ENCODE measurements at regions not wholly inside any gene's neighbourhood (a gene's known extent, or its start where the extent isn't known, plus 50 kb on each side); places are given as distances from the start of the nearest gene placed in this dataset.

DNA sequence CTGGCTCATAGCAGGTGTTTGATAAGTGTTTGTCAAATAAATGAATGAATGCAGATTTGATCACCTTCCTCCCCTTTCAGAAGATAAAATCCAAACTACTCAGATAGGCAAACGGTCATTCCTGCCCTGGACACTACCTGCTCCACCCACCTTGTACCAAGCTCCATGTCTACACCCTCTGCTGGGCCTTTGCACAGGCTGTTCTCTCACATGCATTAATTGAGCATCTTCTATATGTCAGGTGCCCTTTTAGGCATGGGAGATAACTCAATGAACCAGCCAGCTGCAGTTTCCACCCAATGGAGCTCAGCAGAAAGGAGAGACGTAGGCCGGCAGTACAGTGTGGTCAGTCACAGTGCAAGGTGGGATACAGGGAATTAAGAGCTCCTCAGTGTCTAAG, 102.3 kb upstream of the CPEB4 start:
- DNase-seq = no peak

DNA sequence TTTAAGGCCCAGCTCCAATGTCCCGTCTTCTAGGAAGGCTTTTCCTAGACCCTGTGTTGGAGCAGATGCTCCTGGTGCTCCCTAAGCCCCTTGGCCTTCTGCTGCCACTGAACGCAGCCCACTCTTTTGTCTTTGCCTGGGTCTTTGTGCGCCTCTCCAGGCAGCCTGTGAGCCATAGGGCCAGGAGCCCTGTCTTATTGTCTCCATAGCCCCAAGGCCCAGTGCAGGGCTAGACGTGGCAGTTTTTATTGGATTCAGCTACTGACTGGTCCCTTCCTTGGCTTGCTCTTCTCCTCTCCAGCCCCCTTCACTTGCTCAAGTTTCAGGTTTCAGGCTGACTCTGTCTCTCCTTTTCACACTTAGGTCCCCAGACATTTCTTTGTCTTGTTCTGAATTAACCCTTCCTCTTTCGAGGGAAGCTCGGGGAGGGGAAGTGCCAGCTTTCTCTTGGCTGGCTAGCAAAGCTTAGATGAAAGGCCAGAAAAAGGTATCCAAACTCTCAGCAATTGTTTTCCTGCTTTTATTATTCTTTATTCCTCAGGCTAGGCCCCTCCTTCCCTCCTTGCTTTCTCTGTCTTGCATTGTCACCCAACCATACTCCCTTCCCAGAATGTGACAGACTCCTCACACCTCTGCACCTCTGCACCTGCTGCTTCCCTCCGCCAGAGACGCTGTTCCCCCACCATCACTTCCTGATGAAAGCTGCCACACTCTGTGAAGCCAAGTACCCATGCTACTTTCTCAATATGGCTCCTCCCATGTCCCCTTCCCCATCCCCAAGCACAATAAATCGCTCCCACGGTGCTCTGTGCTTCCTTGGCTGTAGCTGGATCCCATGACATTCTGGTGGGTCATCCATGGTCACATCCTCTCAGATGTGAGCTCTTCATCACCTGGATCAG, 101.6 kb upstream of the CPEB4 start:
- DNase-seq = no peak

DNA sequence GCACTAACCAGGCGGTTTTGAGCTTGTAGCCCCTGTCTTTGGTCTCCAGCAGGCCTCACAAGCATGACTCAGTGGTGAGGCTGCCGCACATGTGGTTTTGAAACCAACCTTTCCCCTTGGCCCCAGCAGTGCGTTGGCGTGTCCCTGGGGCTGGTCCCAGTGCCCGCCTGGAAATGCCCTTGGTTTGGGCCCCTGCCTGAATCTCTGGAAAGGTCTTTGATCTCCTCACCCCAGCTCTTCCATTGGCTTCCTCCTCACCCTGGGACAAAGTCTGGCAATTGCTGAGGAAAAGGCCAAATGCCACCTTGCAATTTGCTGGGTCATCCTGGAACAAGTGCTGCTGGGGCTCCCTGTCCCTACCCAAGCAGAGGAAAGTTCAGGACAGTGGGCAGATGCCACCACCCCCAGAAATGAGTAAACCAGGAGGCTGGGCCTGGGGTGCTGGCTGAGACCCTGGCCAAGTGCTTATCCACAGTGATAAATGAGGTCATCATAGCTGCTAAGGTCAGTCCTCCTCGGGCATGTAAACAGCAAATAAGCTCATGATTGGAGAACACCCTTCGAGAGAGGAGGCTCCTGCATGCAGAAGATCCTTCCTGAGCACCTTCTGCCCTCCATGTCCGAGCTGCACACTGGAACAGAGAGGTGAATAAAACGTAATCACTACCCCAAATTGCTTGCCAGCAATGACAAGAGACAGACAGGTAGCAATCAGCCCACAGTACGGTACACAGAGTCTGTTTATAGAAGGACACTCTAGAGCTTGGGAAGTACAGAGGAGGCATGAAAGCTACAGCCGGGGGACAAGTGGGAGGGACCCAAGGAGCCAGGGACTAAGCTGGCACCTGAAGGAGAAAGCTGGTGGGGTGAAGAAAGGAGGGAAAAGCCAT, 98.9 kb upstream of the CPEB4 start:
- no peak for DNase-seq

DNA sequence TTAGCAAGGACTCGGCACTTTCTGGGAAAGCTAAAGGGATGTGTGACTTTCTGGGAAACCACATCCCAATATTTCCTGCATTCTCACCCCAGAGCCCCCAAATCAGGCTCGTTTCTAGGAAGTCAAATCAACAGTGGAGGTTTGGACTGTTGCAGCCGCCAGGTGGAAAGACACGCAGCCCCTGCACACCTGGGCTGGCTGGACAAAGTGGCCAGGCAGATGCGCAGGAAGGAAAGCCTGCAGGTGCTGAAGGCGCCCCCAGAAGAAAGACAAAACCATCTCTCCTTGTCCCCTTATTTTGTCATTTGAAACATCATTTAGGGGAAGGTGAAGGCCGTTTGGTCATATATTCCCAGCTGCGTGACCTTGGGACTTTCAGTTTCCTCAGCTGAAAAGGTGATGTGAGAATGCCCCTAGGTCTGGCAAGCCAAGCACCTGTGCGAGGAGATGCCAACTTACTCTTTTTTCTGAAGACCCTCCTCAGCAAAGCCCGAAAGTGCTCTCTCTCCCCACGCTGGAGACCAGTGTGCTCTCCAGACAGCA, 97.9 kb upstream of the CPEB4 start:
- DNase-seq = no peak

DNA sequence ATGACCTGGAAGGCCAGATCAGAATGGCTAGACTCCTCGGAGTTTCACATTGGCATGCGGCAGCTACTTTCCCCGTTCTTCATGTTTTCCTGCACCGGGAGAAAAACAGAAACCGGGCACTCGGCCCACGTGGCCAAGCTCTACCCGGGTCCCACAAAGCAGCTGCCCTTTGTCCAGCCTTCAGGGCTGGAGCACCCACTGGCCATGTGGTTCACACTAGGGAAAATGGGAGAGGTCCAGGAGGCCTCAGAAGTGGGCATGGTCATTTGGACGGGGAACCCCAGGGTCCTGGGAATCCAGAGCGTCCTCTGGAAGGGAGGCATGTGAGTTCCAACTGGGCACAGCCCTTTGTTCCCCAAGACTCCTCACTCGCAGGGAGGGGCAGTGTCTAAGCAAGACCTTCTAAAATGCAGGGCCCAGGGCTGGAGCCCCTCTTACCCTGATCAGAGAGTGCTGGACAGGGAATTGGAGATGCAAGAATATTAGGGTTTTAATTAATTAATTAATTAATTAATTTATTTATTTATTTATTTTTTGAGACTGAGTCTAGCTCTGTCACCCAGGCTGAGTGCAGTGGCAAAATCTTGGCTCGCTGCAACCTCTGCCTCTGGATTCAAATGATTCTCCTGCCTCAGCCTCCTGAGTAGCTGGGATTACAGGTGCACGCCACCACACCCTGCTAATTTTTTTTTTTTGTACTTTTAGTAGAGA, 97.2 kb upstream of the CPEB4 start:
- no peak for DNase-seq

DNA sequence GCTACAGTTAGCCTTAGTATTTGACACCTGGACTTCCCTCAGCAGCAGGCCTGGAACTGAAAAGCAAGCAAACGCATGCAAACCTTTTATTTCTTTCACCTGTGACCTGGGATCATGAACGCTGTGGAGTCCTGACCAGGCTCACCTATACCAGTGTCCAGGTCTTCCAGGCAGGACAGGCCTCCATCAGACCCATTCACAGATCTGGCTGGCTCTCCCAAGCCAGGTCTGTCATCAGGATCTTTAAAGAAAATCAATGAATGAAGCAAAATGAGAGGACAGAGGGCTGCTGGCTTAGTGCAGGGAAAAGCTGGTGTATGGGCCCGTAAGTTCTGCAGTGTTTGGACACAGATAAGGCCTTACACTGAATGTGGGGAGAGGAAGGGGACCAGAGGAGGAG, 96.3 kb upstream of the CPEB4 start:
- no peak for DNase-seq

DNA sequence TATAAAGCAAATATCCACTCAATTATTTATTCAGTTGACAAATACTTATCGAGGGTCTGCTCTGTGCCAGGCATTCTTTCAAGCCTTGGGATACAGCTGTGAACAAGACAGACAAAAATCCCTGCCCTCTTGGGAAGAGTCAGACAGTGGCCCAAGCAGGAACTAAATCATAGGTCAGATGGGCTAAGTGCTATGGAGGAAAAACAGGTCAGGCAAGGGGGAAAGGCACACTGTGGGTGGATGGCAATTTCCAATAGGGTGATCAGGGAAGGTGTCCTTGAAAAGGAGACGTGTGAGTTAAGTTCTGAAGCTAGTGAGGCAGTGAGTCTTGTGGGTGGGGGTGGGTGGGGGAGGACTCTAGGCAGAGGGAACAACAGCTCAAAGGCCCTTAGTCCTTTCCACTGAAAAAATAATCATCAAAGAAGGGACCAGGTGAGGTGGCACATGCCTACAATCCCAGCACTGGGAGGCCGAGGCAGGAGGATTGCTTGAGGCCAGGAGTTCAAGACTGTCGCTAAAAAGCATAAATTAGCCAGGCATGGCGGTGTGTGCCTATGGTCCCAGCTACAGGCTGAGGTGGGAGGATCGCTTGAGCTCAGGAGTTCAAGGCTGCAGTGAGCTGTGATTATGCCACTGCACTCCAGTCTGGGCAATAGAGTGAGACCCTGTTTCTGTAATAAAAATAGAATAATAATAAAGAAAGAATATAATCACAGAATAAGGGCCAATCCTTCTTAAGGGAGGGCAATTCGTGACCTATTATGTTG, 95.2 kb upstream of the CPEB4 start:
- DNase-seq = peak; percentile 62

DNA sequence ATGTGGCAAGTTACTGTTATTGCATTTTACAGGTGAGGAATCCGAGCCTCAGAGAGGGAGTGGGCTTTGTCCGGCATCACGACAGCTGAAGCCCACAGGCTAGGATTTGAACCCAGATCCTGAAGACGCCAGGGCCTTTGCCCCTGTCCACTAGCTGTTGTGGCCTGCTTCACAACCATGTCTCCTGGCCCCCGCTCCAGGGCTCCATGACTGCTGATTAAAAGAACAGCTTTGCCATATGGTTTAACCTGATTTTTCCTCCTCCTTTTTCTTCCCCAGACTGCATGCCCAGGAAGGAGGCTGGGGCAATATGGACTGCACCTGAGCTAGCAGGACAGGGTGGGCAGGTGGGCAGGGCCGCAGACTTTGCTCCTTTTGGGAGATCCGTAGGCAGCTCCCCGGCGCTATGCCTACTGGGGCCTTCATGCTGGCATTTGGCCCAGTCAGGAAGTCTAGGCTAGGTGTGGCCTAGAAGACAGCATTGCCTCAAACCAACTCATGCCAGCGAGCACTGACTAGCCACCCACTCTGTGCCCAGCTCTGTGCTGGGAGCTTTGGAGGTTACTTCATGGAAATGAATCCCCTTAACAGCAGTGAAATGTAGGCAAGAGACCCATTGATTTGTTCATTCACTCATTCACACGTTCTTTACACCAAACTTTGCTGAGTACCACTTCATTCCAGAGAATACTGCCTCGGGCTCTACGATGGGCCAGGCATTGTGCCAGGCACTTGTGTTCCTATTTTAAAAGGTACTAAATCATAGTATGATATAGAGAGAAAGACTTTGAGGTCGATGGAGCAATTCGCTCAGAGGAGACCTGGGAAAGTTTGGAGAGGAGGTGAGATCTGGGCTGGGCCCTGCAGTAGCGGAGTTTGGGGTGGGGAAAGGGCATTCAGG, 94.3 kb upstream of the CPEB4 start:
- peak; percentile 29 for DNase-seq

DNA sequence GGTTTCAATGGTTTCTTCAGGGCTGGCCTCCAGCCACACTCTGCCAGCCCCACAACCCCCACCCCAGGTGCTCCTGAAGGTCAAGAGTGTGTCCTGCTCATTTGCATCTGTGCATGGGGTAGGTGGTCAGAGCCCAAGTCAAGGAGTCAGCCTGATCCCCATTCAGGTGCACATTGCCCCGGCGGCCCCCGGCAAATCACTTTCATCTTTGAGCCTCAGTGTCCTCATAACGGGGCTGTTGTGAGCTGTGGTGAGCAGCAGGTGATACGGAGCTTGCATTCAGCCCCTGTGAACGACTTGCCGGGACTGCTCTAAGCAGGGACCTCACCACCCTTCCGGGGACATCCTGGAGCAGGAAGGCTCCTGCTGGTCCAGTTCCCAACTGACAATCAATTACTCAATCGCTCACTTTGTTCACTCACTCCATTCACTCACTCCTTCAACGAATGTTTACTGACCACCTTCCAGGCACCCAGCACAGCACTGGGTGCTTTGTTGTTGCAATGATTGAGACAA, 93.2 kb upstream of the CPEB4 start:
- DNase-seq = no peak

DNA sequence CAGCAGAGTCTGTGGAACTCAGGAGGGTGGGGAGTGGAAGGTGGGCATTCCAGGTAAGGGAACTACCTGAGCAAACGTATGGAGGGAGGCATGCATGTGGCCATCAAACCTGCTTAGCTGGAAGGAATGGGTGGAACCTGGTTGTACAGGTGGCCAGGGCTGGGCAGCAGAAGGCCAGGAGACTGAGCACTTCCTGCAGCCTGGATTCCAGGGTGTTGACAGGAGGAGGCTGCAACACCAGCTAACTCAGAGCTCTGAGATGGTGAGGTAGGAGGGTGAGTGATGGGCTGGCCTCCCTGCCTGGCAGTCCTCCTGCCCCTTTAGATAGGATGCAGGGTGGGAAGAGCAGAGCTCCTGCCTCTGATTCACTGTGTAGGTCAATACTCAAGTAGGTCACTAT, 92.5 kb upstream of the CPEB4 start:
- peak; percentile 67 for DNase-seq

DNA sequence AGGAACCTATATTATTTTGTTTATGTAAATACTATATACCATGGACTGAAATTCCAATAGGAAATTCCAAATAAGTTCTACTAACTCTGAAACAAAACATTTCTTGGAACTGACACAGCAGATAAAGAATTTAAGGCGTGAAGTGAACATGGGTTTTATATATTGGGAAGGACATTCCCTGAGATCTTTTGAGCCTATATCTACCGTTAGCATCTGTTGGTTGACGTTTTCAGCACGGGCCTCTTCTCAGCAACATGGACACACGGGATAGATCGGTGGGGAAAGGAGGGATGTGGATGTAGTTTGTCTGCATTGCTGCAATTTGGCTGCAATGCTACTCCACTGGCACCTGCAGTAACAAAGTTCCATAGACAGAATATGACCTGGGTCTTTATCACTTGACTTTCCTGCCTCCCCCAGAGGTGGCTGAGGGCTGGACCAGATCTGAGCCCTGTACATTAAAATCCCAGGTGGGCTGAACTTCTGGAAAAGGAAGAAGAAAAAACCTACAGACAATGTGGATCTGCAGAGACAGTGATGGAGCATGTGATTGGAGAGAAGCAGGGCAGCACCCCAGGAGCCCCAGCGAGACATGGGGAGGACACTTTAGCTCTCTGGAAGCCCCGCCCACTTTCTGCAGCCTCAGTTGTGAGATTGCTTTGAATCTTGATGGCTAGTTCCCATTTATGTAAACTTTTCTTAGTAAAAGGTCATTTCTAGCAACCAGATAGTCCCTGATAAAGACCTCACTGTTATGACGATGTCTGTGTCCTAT, 91.2 kb upstream of the CPEB4 start:
- no peak for DNase-seq

DNA sequence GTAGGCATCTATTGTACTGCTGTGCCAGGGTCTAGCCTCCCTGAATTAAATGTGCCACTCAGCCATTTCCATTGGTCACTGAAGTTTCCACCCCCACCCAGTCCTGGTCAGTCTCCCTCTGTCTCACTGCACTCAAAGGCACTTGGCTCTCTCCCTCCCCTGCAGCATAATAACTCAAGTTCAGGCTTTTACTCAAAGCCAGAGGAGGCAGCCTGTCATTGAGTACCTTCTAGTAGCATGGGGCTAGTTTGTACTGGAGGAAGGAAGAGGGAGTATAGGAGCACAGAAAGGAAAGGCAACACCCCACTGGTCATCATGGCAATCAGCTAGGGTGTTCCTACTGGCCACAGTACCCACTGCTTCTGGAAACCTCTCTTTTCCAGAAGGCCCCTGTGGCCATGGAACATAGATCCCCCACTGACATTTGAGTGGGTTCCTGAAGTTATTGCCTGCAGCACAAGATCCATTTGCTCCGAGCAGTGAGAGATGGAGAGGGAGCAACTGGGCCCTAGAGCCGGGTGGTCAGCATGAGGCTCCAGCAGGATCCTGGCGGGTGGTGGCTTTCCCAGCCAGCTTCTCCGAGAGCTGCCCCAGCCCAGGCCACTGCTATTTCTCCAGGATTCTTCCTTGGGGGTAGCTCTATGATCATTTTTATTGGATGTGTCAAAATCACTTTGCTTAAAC, 89.9 kb upstream of the CPEB4 start:
- no peak for DNase-seq

DNA sequence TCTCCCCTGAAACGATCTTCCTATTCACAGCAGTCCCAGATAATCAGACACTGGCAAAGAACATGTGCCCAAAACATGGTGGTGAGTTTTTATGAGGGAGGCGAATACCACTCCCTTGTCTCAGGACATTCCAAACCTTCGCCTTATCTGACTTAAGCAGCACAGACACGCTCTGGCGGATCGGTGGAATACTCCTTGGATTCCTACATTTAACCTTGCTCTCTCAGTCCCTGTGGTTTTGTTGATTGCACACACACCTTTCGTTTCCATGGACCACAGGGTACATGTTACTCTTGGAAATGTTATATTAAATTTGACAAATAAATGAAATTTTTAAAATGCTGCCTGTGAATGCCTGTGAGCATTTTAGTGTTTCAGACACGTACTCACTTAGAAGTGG, 87.8 kb upstream of the CPEB4 start:
- no peak for DNase-seq

DNA sequence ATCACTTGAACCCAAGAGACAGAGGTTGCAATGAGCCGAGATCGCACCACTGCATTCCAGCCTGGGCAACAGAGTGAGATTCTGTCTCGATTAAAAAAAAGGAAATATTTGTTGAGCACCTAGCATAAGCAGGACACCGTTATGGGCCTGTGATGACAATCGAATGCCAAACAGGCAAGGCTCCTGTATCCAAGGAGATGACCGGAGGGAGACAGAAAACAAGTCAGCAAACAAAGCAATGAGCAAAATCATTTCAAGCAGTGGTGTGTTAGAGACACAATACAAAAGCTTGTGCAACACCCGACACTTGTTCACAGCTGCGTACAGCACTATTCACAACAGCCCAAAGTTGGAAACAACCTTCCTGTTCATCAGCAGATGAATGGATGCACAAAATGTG, 87.1 kb upstream of the CPEB4 start:
- DNase-seq = no peak

DNA sequence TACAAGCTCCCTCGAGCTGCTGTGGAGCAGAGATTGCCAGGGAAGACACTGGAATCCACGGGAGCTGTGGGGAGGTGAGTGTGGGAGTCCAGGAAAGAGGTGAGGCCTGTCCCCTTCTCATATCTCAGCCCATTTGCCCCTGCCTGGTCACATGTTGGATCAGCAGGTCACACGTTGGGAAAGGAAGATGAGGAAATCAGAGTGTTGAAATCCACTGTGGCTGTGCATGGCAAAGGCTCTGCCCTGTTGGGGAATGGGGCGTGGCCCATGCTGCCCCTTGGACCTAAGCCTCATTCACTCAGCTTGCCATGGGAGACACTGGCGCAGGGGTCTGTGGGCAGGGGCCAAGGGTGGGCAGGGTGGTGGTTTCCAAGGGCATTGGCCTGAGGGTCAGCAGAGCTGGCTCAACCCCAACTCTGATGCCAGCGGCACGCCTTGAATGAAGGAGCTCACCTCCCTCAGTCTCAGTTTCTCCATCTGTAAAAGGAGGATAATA, 85.4 kb upstream of the CPEB4 start:
- DNase-seq = no peak

DNA sequence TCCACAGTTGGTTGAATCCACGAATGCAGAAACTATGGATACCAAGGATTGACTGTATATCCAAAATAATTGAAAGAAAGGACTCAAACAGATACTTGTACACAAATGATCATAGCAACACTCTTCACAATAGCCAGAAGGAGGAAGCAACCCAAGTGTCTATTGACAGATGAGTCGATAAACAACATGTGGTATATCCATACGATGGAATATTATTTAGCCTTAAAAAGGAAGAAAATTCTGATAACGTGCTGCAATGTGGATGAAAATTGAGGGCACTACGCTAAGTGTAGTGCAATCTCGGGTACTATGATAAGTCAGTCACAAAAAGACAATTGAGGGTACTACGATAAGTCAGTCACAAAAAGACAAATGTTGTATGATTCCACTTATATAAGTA, 83.6 kb upstream of the CPEB4 start:
- no peak for DNase-seq

DNA sequence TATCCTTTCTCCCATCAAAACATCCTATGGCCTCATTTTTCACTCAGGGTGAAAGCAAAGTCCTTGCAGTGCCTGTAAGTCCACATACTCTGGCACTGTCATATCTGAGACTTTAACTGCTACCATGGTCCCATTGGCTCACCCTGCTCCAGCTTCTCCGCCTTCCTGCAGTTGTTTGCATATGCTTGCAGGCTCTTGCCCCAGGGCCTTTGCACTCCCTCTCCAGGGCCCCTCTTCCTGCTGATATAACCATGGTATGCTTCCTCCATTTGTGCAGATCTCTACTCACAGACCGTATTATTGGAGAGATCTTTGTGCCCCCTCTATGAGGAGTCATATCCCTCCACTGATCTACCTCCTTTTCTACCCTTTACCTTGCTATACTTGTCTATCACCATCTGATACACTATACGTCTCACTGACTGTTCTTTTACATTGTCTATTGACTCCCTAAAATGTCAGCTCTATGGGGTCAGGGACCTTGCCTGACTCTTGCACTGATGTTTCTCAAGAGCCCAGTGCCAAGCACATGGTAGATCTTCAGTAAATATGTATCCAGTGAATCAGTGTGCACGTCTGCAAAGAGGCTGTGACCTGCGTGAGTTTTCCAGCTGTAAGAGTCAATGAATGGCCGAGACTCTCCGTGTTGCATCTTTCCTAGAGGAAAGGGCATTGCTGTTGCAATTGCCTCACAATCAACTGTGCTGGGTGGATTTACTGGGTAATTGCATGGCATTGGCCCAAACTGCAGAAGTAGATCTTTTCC, 81.7 kb upstream of the CPEB4 start:
- DNase-seq = no peak

DNA sequence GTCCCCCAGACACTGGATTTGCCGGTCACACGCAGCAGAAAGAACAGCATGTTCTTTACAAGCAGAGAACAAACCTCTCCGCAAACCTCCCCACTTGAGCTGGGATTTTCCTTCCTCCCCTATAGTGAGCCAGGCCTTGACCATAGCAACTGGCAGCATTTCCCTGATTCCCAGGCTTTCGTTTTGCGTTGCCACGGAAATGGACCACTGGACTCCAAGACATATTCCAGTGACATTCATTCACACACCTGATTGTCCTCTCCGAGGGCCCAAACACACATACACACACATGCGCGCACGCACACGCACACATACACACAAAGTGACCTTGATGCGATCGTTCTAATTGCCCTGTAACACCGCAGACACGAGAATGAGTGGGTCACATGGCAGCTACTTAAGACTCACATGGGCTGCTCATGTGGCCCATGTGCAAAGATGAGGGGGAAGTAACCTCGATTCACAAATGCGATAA, 80.9 kb upstream of the CPEB4 start:
- no peak for DNase-seq

All from islet precursor cell (in vitro differentiated cells).